Natural killer cell (primary cell): ENCODE measurements at regions not wholly inside any gene's neighbourhood (a gene's known extent, or its start where the extent isn't known, plus 50 kb on each side); places are given as distances from the start of the nearest gene placed in this dataset.

ENCODE experiments used
- ATAC-seq, 3 donors: fragments of 150-1000 bp in 2 of 3; fragments of 200-7000 bp in 1 of 3; cut with Tn5 transposase; 1 replicate in 1 of 3; 2 replicates in 2 of 3; pipeline ENCODE4 v1.10.0; 2021; ENCODE audit warnings: mild to moderate bottlenecking in 2 of 3, moderate library complexity in 2 of 3
- DNase-seq, 2 donors: peaks; one replicate each; pipeline versions ENCODE4 v3.0.0 to v3.0.0-alpha.2; 2013 to 2021; ENCODE audit warnings: mixed read lengths in 1 of 2
- H3K27ac ChIP-seq: one replicate; pipeline ENCODE4 v1.5.1; 2013; ENCODE audit warnings: mild to moderate bottlenecking, low read length
- H3K27me3 ChIP-seq: one replicate; pipeline ENCODE4 v1.6.1; 2013; ENCODE audit warnings: low read length; ENCODE audit not compliant: control insufficient read depth, insufficient read depth
- H3K36me3 ChIP-seq: one replicate; pipeline ENCODE4 v1.6.1; 2013; ENCODE audit warnings: low read length; ENCODE audit not compliant: control insufficient read depth, insufficient read depth
- H3K4me1 ChIP-seq: one replicate; pipeline ENCODE4 v1.6.1; 2013; ENCODE audit warnings: low read length; ENCODE audit not compliant: control insufficient read depth, insufficient read depth
- H3K4me3 ChIP-seq: one replicate; pipeline ENCODE4 v1.5.1; 2013; ENCODE audit warnings: low read length
- H3K9me3 ChIP-seq: one replicate; pipeline ENCODE4 v1.6.1; 2013; ENCODE audit warnings: low read length; ENCODE audit not compliant: control insufficient read depth, insufficient read depth
- H3K27ac Mint-ChIP-seq, 2 donors: one replicate each; pipeline ENCODE4 v1.8.0; 2022; ENCODE audit warnings: mild to moderate bottlenecking in 2 of 2, mixed read lengths in 2 of 2, moderate library complexity in 1 of 2
- H3K27me3 Mint-ChIP-seq, 2 donors: one replicate each; pipeline ENCODE4 v1.8.0; 2022; ENCODE audit warnings: low read depth in 2 of 2, mixed read lengths in 2 of 2
- H3K36me3 Mint-ChIP-seq: one replicate; pipeline ENCODE4 v1.8.0; 2022; ENCODE audit warnings: mixed read lengths
- H3K4me1 Mint-ChIP-seq, 2 donors: one replicate each; pipeline ENCODE4 v1.8.0; 2022; ENCODE audit warnings: mixed read lengths in 2 of 2
- H3K4me3 Mint-ChIP-seq: one replicate; pipeline ENCODE4 v1.8.0; 2022; ENCODE audit warnings: mild to moderate bottlenecking, moderate library complexity, mixed read lengths
- H3K9me3 Mint-ChIP-seq, 2 donors: one replicate each; pipeline ENCODE4 v1.8.0; 2022; ENCODE audit warnings: mixed read lengths in 2 of 2
- WGBS: methylation state at CpG from one replicate; pipeline ENCODE4 v1.1.7; 2013; ENCODE audit warnings: missing lambda C conversion rate; ENCODE audit not compliant: insufficient coverage; 5-methylcytosine and 5-hydroxymethylcytosine counted together
- intact Hi-C: fragments of 100-400 bp; cut with micrococcal nuclease; formaldehyde crosslinking; loops from one replicate; pipeline ENCODE4 v1.14.2; 2022
- TF ChIP-seq, protein P1 (sequence below): fragments of 200-600 bp; IDR thresholded peaks from one replicate; pipeline ENCODE4 v1.8.0; 2022; ENCODE audit warnings: antibody characterized with exemption

DNA sequence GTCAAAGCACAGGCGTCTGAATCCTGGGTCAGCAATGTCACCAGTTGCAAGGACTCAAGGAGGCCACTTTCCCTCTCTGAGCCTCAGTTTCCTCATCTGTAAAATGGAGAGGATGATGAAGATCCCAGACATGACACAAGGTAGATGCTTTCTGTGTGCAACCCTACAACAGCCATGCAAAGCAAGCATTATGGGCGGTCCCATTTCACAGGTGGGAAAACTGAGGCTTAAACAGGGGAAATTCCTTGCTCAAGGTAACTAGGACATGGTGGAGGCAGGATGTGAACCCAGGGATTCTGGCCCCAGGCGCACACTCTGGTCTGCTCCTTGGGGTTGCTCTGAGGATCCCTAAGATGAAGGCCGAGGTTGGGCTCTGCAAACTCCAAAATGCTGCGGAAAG lies 311.0 kb downstream of the PTPRU start:
- WGBS: 91% methylated on average over 5 of the region's 5 CpGs
- Mint-ChIP-seq H3K9me3 (no peaks in the 10 kb centered on the region), H3K4me1 (no peaks in the 10 kb centered on the region), H3K27ac (no peak overlapping the region), H3K36me3 (no peaks in the 10 kb centered on the region), H3K27me3 (peaks cover 0 to 2% of the 10 kb centered on the region in 2 donors), H3K4me3 (no peak overlapping the region)
- Histone ChIP-seq H3K9me3 (no peaks in the 10 kb centered on the region), H3K36me3 (no peaks in the 10 kb centered on the region), H3K27ac (no peak overlapping the region), H3K4me3 (no peak overlapping the region), H3K4me1 (no peaks in the 10 kb centered on the region), H3K27me3 (no peaks in the 10 kb centered on the region)
- TF ChIP-seq, protein P1, sequence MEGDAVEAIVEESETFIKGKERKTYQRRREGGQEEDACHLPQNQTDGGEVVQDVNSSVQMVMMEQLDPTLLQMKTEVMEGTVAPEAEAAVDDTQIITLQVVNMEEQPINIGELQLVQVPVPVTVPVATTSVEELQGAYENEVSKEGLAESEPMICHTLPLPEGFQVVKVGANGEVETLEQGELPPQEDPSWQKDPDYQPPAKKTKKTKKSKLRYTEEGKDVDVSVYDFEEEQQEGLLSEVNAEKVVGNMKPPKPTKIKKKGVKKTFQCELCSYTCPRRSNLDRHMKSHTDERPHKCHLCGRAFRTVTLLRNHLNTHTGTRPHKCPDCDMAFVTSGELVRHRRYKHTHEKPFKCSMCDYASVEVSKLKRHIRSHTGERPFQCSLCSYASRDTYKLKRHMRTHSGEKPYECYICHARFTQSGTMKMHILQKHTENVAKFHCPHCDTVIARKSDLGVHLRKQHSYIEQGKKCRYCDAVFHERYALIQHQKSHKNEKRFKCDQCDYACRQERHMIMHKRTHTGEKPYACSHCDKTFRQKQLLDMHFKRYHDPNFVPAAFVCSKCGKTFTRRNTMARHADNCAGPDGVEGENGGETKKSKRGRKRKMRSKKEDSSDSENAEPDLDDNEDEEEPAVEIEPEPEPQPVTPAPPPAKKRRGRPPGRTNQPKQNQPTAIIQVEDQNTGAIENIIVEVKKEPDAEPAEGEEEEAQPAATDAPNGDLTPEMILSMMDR: no peak
- ATAC-seq (no peak), DNase-seq (no peak)
- intact Hi-C loops: no loop called here

- H3K27ac Mint-ChIP-seq: no peak overlapping the region
- no peaks in the 10 kb centered on the region for H3K36me3 Mint-ChIP-seq
- H3K27me3 ChIP-seq: no peaks in the 10 kb centered on the region
- H3K4me1 Mint-ChIP-seq: no peaks in the 10 kb centered on the region
- no peaks in the 10 kb centered on the region for H3K4me1 ChIP-seq
- peaks cover 0 to 2% of the 10 kb centered on the region in 2 donors for H3K27me3 Mint-ChIP-seq
- intact Hi-C loops: no loop called here
- H3K4me3 ChIP-seq: no peak overlapping the region
- no peaks in the 10 kb centered on the region for H3K9me3 ChIP-seq
- ATAC-seq (no peak), DNase-seq (no peak)
- no peaks in the 10 kb centered on the region for H3K36me3 ChIP-seq
- WGBS: 81% methylated on average over 3 of the region's 3 CpGs
- TF ChIP-seq, protein P1: no peak
- no peak overlapping the region for H3K4me3 Mint-ChIP-seq
- H3K9me3 Mint-ChIP-seq: no peaks in the 10 kb centered on the region
- no peak overlapping the region for H3K27ac ChIP-seq
Measured at GRCh38 chr1:29546496-29546895, 310.2 kb downstream of the PTPRU start.

DNA sequence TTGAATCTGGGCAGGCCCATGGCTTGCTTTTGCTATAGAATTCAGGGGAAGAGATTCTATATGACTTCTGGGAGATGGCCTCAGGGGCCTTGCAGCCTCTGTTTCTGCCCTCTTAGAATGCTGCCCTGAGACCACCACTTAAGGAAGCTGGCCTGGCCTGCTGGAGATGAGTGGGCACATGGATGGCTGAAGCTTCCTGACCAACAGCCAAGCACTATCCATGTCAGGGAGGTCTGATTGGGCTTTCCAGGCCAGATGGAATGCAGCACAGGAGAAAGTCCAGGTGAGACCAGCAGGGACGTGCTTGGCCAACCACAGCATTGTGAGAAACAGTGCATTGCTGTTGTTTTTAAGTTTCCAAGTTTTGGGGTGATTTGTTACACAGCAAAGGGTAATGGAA lies 308.1 kb downstream of the PTPRU start:
- intact Hi-C loops: no loop called here
- H3K36me3 Mint-ChIP-seq: no peaks in the 10 kb centered on the region

DNA sequence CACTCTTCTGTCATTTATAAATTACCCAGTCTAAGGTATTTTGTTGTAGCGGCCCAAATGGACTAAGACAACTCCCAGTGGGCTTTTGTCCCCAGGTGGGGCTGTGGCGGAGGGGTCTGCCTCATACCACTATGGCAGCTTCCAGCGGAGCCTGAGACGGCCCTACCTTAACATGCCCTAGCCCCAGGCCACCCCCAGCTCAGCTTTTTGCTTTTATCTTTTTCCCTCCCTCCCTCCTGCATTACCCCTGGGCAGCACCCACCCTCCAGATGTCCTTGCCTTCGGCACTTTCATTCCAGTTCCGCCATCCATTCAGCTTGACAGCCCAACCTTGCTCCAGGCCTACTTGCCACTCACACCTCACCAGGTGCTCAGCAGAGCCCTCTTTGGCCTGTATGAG lies 307.3 kb downstream of the PTPRU start:
- Histone ChIP-seq H3K4me1 (no peaks in the 10 kb centered on the region), H3K27ac (no peak overlapping the region), H3K9me3 (no peaks in the 10 kb centered on the region), H3K4me3 (no peak overlapping the region), H3K27me3 (no peaks in the 10 kb centered on the region), H3K36me3 (no peaks in the 10 kb centered on the region)
- ATAC-seq (no peak), DNase-seq (peak in 1 of 2 donors; percentile 4)
- no peaks in the 10 kb centered on the region for H3K27me3 Mint-ChIP-seq
- no peak overlapping the region for H3K27ac Mint-ChIP-seq
- TF ChIP-seq, protein P1: no peak
- intact Hi-C loops: no loop called here
- no peaks in the 10 kb centered on the region for H3K36me3 Mint-ChIP-seq
- 84% methylated on average over 6 of the region's 6 CpGs for WGBS
- H3K4me3 Mint-ChIP-seq: no peak overlapping the region
- H3K4me1 Mint-ChIP-seq: no peaks in the 10 kb centered on the region
- no peaks in the 10 kb centered on the region for H3K9me3 Mint-ChIP-seq

More for the DNA sequence above, 308.1 kb downstream of the PTPRU start:
- Histone ChIP-seq H3K9me3 (no peaks in the 10 kb centered on the region), H3K36me3 (no peaks in the 10 kb centered on the region), H3K4me3 (no peak overlapping the region), H3K27me3 (no peaks in the 10 kb centered on the region), H3K4me1 (no peaks in the 10 kb centered on the region), H3K27ac (no peak overlapping the region)
- ATAC-seq (no peak), DNase-seq (no peak)
- H3K4me3 Mint-ChIP-seq: no peak overlapping the region
- WGBS: 68% methylated on average over 1 of the region's 1 CpG
- H3K9me3 Mint-ChIP-seq: no peaks in the 10 kb centered on the region
- peaks cover 0 to under 1% of the 10 kb centered on the region in 2 donors for H3K27me3 Mint-ChIP-seq
- TF ChIP-seq, protein P1: no peak
- no peaks in the 10 kb centered on the region for H3K4me1 Mint-ChIP-seq
- no peak overlapping the region for H3K27ac Mint-ChIP-seq
